Activated T-cell treated with anti-CD3 and anti-CD28 coated beads, Interleukin-2, amount 50 U/mL, for 1 hour (primary cell): ENCODE measurements at regions not wholly inside any gene's neighbourhood (a gene's known extent, or its start where the extent isn't known, plus 50 kb on each side); places are given as distances from the start of the nearest gene placed in this dataset.

Experiments
- DNase-seq: peaks from one replicate; pipeline ENCODE4 v3.0.0-alpha.2; 2020

GRCh38 chr12:124393414-124393790, 98.5 kb downstream of the RFLNA start:
- no peak for DNase-seq

- DNase-seq: no peak
These were observed 97.9 kb downstream of the RFLNA start for GRCh38 chr12:124392667-124393413.

- peak; percentile 31 for DNase-seq
These were observed 97.4 kb downstream of the RFLNA start for GRCh38 chr12:124392271-124392666.

- peak; percentile 59 for DNase-seq
These were observed 96.7 kb downstream of the RFLNA start for GRCh38 chr12:124391340-124392261.

- DNase-seq: no peak
These were observed 95.7 kb downstream of the RFLNA start for GRCh38 chr12:124390442-124391097.

- no peak for DNase-seq
These were observed 95.0 kb downstream of the RFLNA start for GRCh38 chr12:124389725-124390441.

GRCh38 chr12:124389138-124389724, 94.3 kb downstream of the RFLNA start:
- DNase-seq: peak; percentile 77

GRCh38 chr12:124388679-124389137, 93.8 kb downstream of the RFLNA start:
- no peak for DNase-seq

GRCh38 chr12:124388038-124388671, 93.3 kb downstream of the RFLNA start:
- DNase-seq: no peak

- no peak for DNase-seq
These were observed 92.6 kb downstream of the RFLNA start for GRCh38 chr12:124387528-124387911.

- DNase-seq: no peak
These were observed 92.0 kb downstream of the RFLNA start for GRCh38 chr12:124386661-124387527.

GRCh38 chr12:124386059-124386458, 91.2 kb downstream of the RFLNA start:
- no peak for DNase-seq

GRCh38 chr12:124385219-124385969, 90.5 kb downstream of the RFLNA start:
- DNase-seq: no peak

GRCh38 chr12:124384299-124384894, 89.5 kb downstream of the RFLNA start:
- DNase-seq: no peak

GRCh38 chr12:124383028-124383427, 88.1 kb downstream of the RFLNA start:
- no peak for DNase-seq

GRCh38 chr12:124381456-124382296, 86.8 kb downstream of the RFLNA start:
- DNase-seq: no peak

- DNase-seq: no peak
These were observed 86.0 kb downstream of the RFLNA start for GRCh38 chr12:124380796-124381455.
